DMS114 treated with DMSO at 0.1 percent for 48 hours (cell line): ENCODE measurements at regions not wholly inside any gene's neighbourhood (a gene's known extent, or its start where the extent isn't known, plus 50 kb on each side); places are given as distances from the start of the nearest gene placed in this dataset.
"Not testable (repeated sequence)": the region's sequence is repeated elsewhere in the genome, so short reads cannot be mapped to it uniquely, and the experiment has no call there.

ENCODE experiments used
- DNase-seq: peaks from one replicate; lab custom pipeline; 2025; ENCODE audit not compliant: unreplicated experiment; lab: John Stamatoyannopoulos, UW

- DNase-seq: no peak
Observed at GRCh38 chr20:50325215-50325614, 134.6 kb downstream of the CEBPB start.

DNA sequence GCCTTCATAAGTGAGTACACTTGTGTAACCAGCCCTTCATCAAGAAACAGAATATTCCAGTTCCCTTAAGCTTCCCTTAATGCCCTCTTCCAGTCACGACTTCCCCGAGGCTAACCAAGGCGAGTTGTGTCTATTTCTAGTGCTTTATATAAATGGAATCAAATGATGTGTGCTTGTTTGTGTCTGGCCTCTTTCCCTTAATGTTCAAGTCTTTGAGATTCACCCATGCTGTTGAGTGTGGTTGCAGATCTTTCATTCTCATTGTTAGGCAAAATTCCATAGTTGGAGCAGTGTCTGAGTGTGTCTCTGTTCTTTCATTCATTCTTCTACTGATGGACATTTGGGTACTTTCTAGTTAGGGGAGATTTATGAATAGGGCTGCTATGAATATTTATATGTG, 135.0 kb downstream of the CEBPB start:
- no peak for DNase-seq

DNA sequence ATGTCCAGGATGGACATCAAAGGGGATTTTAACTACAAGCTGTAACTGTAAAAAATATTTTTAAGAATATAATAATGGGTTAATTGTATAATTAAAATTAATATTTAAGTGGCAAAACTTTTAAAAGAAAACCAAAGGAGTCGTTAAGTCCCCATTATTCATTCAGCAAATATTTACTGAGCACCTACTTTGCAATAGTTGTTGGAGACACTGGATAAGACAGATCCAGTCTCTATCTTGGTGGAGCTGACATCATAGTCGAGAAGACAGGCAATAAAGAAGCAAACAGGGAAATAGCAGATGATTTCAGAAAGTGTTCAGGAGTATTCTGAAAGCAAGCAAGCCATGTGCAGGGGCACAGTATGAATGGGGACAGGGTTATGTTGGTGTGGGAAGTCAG, 137.0 kb downstream of the CEBPB start:
- no peak for DNase-seq

DNA sequence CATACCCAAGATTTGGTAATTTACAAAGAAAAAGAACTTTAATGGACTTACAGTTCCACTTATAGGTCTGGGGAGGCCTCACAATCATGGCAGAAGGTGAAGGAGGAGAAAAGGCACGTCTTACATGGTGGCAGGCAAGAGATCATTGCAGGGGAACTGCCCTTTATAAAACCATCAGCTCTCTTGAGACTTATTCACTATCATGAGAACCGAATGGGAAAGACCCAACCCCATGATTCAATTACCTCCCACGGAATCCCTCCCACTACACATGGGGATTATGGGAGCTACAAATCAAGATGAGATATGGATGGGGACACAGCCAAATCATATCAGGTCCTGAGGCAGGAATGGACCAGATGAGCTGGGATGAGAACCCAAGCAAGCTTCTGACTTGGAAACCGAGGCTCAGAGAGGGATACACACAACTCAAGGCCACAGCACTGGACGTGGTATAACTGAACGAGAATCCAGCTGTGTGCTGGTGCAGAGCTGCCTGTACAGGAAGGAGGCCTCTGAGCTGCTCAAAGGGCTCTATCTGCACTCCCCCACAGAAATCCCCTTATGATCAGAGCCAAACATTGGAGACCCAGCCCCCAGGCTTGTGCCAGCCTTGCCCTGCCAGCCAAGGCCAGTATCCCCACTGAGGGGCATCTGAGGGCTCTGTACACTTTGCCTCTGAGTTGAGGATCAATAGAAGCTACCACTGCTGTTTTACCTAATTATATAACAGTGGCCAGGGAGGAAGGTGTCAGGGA, 137.8 kb downstream of the CEBPB start:
- DNase-seq: no peak

GRCh38 chr20:50328996-50329898, 138.6 kb downstream of the CEBPB start:
- no peak for DNase-seq

DNA sequence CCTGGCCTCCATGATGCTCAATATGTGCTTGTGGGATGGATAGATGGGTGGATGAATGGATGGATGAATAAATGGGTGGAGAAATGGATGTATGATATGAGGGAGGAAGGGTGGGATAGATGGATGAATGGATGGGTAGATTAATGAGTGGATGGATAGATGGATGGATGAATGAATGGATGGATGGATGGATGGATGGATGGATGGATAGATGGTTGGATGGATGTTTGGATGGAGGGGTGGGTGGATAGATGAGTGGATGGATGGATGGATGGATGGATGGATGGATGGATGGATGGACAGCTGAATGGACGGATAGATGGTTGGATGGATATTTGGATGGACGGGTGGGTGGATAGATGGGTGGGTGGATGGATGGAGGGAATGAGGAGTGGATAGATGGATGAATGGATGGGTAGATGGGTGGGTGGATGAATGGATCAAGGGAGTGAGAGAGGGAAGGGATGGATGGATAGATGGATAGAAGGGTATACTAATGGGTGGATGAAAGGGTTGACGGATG, 139.4 kb downstream of the CEBPB start:
- DNase-seq: no peak

DNA sequence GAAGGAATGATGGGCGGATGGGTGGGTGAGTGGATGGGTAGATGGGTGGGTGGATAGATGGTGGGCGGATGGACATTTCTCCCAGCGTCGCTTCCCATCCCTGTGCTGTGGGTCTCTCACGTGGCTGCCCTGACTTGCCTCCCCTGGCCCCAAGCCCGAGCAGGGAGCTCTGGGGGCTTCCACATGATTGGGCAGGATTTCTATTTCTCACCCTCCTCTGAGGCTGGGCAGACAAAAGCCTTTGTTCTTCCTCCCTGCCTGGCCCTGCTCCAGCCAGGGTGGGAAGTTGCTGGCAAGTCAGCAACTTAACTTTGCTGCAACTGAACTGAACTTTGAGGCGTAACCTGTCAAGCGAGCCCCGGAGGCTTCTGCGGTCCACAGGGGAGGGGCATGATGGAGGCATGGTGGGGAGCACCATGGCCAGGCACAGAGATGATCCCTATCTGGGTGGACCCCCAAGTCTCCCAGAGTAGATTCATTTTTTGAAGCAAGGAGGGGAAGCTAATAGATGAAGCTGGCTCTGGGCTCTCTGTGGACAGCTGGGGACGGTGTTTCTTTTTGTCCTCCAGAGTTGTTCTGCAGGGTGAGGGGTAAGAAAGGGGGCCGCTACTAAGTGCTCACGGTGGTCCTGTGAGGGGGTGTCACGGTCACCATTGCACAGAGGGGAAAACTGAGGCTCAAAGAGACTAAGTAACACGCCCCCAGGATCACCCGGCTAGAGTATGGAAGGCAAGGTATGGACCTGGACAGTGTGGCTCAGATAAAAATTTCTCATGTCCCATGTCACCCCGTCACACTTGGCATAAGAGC, 140.1 kb downstream of the CEBPB start:
- no peak for DNase-seq

DNA sequence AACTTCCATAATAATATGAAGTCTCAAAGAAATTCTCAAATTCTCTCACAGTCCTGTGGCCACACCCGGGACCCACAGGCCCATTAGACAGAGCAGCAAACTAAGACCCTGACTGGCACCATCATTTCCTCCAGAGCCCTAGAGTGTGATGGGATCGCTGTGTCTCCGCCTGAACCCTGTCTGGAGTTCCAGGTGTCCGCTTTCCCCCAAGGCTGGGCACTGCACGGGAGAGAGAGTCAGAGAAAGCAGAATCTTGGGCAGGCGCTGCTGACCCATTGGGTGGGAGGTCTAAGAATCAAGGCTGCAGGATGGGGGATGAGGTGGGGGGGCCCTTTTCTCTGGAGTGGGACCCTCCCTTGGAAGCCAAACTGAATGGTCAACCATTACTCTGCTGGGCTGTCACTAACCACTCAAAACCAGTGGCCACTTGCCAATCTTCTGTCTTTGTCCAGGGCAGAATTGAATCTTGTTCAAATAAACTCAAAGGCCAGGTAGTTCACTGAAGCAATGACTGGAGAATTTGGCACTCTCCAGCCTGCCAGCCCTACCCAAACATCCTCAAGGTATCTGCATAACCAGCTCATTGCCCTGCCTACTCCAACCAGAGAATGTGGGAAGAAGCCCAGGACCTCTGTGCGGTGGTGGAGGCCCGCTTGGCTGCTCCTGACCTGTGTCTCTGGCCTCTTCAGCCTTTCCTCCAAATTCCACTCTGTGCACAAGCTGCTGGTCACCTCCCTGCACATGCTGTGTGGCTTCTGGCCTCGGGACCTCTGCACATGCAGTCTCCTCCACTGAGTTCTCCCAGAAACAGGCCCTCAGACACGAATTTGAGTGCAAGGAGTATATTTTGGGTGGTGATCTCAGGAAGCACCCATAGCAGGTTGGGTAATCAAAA, 141.1 kb downstream of the CEBPB start:
- no peak for DNase-seq

GRCh38 chr20:50332491-50332980, 141.9 kb downstream of the CEBPB start:
- DNase-seq: no peak

DNA sequence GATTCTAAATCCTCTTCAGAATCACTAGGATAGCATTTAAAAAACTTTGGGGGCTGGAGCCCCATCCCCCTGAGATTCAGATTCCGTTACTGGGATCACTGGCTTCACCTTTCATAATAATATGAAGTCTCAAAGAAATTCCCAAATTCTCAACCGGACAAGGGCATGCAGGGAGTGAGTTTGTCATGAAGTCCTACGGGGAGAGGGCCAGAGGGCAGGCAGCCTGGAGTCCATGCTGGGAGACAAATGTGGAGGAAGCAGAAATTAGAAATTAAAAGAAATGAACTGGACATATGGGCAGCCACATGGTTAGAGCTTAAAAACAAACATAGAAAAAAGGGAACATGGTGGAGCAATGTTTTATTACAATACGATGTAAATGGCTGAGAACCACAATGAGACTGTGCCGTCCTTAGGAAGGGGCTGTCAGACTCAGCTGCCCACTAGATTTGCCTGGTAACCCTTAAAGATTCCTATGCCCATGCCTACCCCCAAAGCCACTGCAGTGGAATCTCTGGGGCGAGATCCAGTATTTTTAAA, 142.6 kb downstream of the CEBPB start:
- DNase-seq: no peak

GRCh38 chr20:50333812-50334211, 143.2 kb downstream of the CEBPB start:
- no peak for DNase-seq

GRCh38 chr20:50334512-50334911, 143.9 kb downstream of the CEBPB start:
- not testable (repeated sequence) for DNase-seq

DNA sequence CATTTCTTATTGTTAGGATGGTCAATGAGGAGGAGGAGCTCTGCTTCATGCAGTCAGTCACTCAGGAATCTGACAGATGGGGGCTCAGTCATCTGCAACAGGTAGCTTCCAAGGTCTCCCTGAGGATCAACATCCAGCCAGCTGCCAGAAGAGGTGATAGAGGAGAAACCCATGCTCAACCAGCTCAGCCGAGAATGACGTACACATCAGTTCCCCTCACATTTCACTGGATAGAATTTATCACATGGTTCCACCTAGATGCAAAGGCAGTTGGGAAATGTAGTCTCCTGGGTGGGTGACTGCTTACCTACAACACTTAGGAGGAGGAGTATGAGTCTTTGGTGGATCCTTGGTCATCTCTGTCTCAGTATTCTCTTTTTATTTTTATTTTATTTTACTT, 144.5 kb downstream of the CEBPB start:
- DNase-seq: no peak

DNA sequence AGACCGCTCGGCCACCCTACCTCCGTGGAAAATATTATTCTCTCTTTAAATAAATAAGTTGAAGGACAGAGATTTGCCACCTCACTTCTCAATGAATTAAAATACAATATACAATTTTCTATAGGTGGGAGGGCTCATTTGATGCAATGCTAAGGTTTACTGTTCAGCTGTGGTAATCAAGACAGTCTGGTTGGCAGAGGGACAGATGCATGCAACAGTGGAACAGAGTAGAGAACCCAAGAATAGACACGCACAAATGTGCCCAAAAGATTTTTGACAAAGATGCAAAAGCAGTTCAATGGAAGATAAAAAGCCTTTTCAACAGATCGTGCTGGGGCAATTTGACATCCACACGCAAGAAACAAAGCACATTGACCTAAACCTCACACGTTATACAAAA, 145.2 kb downstream of the CEBPB start:
- DNase-seq: no peak

GRCh38 chr20:50336661-50337060, 146.0 kb downstream of the CEBPB start:
- DNase-seq: no peak

DNA sequence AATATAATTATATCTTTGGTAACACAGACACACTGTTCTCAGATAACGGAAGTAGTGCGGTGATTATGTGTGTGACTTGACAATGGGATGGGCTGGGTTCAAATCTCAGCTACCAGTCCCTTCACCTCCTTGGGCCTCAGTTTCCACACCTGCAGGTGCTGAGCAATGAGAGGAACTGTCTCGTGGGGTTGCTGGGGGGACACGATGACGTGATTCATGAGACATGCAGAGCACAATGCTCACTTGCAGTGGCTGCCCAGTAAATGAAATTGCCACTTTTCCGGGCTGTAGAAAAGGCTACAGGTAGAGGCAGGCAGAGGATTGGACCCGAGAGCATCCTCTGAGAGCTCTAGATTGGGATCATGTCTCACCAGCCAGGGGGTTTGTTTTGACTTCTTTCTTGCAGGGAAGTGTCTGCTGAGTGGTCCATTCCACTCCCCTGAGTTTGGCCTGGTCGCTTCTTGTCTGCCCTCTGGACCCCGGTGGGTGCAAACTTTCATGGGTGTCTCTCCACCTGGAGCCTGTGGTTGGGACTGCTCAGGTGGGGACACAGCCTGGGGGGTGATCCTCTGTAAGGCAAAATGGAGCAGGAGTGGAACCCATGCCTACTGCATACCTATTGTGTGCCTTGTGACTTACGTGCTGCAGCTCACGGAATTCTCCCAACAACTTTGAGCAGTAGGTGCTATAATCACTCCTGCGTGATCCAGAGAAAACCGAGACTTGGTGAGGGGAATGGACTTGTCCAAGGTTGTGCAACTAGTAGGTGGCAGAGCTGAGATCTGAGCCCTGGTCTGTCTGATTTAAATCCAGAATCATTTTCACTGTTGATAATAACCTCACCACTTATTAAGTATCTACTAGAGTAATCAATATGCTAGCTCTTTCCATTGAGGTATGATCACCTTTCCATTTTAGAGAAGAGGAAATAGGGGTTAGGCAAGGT, 147.2 kb downstream of the CEBPB start:
- DNase-seq: no peak

GRCh38 chr20:50338479-50339391, 148.1 kb downstream of the CEBPB start:
- DNase-seq: no peak

- no peak for DNase-seq
Observed at GRCh38 chr20:50339466-50339901, 148.9 kb downstream of the CEBPB start.
